Stimulated activated naive B cell treated with anti-CD40 and anti-IgM and Interleukin-4, amounts not matched to agents 10 μg/mL and 1 μg/mL and 100 μg/mL, for 72 hours (primary cell): ENCODE measurements at regions not wholly inside any gene's neighbourhood (a gene's known extent, or its start where the extent isn't known, plus 50 kb on each side); places are given as distances from the start of the nearest gene placed in this dataset.

Experiments used
- ATAC-seq, 2 donors: fragments of 150-1000 bp; cut with Tn5 transposase; replicated peaks; 2 replicates each; pipeline ENCODE4 v1.10.0; 2021; ENCODE audit warnings: moderate library complexity in 1 of 2
- DNase-seq: peaks from one replicate; pipeline ENCODE4 v3.0.0; 2021
- H3K27ac Mint-ChIP-seq: one replicate; pipeline ENCODE4 v1.8.0; 2022; ENCODE audit warnings: mild to moderate bottlenecking, mixed read lengths
- H3K27me3 Mint-ChIP-seq, 2 donors: one replicate each; pipeline ENCODE4 v1.8.0; 2022; ENCODE audit warnings: mixed read lengths in 2 of 2
- H3K36me3 Mint-ChIP-seq, 2 donors: one replicate each; pipeline ENCODE4 v1.8.0; 2022; ENCODE audit warnings: mixed read lengths in 2 of 2, mild to moderate bottlenecking in 1 of 2
- H3K4me1 Mint-ChIP-seq, 2 donors: one replicate each; pipeline ENCODE4 v1.8.0; 2022; ENCODE audit warnings: mixed read lengths in 2 of 2, mild to moderate bottlenecking in 1 of 2
- H3K4me3 Mint-ChIP-seq, 2 donors: one replicate each; pipeline ENCODE4 v1.8.0; 2022; ENCODE audit warnings: mild to moderate bottlenecking in 2 of 2, mixed read lengths in 2 of 2, moderate library complexity in 1 of 2
- H3K9me3 Mint-ChIP-seq, 2 donors: one replicate each; pipeline ENCODE4 v1.8.0; 2022; ENCODE audit warnings: mixed read lengths in 2 of 2, mild to moderate bottlenecking in 1 of 2

DNA sequence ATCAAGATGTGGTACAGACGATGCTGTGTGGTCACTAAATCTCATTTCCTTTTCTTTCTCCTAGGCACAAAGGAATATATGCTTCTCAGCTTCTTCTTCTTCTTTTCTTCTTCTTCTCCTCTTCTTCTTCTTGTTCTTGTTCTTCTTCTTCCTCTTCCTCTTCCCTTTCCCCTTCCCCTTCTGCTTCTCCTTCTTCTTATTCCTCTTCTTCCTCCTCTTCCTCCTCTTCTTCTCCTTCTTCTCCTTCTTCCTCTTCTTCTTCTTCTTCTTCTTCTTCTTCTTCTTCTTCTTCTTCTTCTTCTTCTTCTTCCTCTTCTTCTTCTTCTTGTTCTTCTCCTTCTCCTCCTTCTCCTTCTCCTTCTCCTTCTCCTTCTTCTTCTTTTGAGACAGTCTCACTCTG, 190.4 kb upstream of the DTNBP1 start:
- H3K36me3 Mint-ChIP-seq, result peaks cover 0 to 2% of the 10 kb centered on the region in 2 donors
- no peak for ATAC-seq
- H3K27me3 Mint-ChIP-seq, result no peaks in the 10 kb centered on the region
- no peak for DNase-seq
- peaks cover 0 to 1% of the 10 kb centered on the region in 2 donors for H3K9me3 Mint-ChIP-seq
- no peak overlapping the region for H3K4me3 Mint-ChIP-seq
- peaks cover 2 to 17% of the 10 kb centered on the region in 2 donors for H3K4me1 Mint-ChIP-seq
- H3K27ac Mint-ChIP-seq, result no peak overlapping the region

DNA sequence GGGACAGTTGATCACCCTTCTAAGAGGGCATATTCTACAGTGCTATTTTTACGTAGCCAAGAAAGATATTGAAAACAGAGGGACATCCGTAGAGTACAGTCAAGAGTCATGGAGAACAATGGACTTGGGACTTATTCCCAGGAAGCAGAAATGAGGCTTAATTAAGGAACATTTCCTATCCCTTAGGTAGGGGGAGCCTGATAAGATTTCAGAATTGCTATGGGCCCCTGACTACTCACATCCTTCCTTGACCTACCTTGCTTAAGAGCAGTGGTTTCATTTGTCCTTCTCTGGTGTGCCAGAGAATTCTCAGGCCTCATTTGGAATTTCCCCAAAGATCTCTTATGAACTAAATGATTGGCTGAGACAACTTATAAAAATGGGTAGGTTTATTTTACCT, 189.5 kb upstream of the DTNBP1 start:
- H3K4me3 Mint-ChIP-seq, result no peak overlapping the region

DNA sequence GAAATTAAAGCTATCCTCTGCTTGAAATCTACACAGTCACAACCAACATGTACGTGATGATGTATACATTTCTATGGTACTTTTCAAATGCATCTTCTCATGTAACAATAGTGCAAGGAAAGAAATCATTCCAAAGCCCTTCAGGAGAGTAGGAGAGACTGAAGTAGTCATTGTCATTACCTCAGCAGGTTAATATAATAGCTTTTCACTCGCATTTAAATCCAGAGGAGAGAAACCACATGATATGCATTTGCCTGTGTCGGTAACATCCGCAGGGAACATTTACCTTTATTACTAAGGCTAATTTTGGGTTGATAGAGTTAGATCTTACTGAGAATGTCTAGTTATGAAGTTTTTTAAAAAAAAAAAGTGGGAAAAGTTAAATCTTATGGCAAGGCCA, 186.6 kb upstream of the DTNBP1 start:
- Mint-ChIP-seq H3K4me3 (no peak overlapping the region), H3K27ac (no peak overlapping the region), H3K36me3 (peaks cover 0 to 2% of the 10 kb centered on the region in 2 donors), H3K27me3 (no peaks in the 10 kb centered on the region), H3K4me1 (peaks cover 2 to 17% of the 10 kb centered on the region in 2 donors), H3K9me3 (peaks cover 0 to 1% of the 10 kb centered on the region in 2 donors)
- no peak for DNase-seq
- ATAC-seq, result no peak

More for the DNA sequence above, 189.5 kb upstream of the DTNBP1 start:
- Mint-ChIP-seq H3K4me1 (peaks cover 2 to 17% of the 10 kb centered on the region in 2 donors), H3K27ac (no peak overlapping the region), H3K9me3 (peaks cover 0 to 1% of the 10 kb centered on the region in 2 donors), H3K36me3 (peaks cover 0 to 2% of the 10 kb centered on the region in 2 donors), H3K27me3 (no peaks in the 10 kb centered on the region)
- DNase-seq, result no peak
- no peak for ATAC-seq

DNA sequence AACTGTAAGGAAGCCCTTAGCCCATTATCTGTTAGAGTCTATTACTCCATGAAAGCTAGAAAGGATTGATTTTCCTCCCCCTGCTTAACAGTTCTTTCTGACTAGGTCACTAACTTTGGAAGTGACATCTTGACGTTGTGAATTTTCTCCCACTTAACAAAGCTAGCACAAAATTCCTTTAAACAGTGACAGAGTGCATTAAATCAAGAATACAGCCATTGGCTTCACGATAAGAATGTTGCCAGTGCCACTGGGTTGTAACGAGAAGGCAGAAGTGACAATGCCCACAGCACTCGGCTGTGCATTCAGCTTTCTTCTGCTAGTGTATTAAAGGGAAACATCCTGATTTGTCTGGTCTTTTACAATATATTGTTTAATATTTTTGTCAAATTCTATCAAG, 182.7 kb upstream of the DTNBP1 start:
- Mint-ChIP-seq H3K4me3 (no peak overlapping the region), H3K4me1 (no peaks in the 10 kb centered on the region)

DNA sequence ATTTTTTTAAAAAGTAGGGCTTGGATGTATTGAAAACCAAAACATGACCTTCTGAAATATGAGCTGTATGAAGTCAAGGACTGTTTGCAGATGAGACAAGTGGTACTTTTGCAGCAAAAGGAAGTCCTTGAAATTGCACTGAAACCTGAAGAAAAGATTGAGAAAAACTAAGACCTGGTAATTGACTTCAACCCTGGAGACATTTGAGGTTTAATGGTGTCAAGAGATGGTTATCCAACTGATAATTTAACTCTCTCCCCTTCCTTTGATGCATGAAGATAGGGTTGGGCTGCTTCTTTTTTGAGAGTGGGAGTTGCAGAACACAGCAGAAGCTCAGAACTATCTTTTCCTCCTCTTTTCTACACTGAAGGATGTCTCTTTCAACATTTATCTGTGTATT, 180.9 kb upstream of the DTNBP1 start:
- Mint-ChIP-seq H3K27me3 (no peaks in the 10 kb centered on the region), H3K27ac (no peak overlapping the region), H3K4me1 (no peaks in the 10 kb centered on the region), H3K4me3 (no peak overlapping the region), H3K36me3 (no peaks in the 10 kb centered on the region), H3K9me3 (no peaks in the 10 kb centered on the region)
- ATAC-seq (no peak), DNase-seq (no peak)

More for the DNA sequence above, 182.7 kb upstream of the DTNBP1 start:
- no peaks in the 10 kb centered on the region for H3K9me3 Mint-ChIP-seq
- no peak overlapping the region for H3K27ac Mint-ChIP-seq
- DNase-seq (no peak), ATAC-seq (no peak)
- H3K27me3 Mint-ChIP-seq, result no peaks in the 10 kb centered on the region
- no peaks in the 10 kb centered on the region for H3K36me3 Mint-ChIP-seq

DNA sequence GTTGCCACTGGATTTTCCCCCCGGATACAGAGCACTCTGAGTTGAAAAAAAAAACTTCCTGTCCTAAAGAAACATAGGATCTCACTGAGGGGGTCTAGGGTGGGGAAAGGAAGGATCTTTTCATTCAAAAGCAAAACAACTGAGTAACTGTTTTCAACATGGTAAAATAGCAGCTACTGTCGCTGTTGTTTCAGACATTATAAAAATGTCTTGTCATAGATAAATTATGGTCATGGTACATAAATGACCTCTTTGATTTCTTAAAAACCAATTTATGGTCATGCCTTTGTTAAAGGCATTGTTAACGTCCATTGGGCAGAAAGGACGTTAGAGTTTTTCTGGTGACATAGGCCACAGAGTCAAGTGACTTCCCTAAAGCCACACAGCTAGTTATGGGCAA, 180.4 kb upstream of the DTNBP1 start:
- DNase-seq, result no peak
- H3K9me3 Mint-ChIP-seq, result no peaks in the 10 kb centered on the region
- ATAC-seq, result no peak
- no peaks in the 10 kb centered on the region for H3K36me3 Mint-ChIP-seq
- H3K4me1 Mint-ChIP-seq, result no peaks in the 10 kb centered on the region
- no peak overlapping the region for H3K4me3 Mint-ChIP-seq
- no peaks in the 10 kb centered on the region for H3K27me3 Mint-ChIP-seq
- H3K27ac Mint-ChIP-seq, result no peak overlapping the region

DNA sequence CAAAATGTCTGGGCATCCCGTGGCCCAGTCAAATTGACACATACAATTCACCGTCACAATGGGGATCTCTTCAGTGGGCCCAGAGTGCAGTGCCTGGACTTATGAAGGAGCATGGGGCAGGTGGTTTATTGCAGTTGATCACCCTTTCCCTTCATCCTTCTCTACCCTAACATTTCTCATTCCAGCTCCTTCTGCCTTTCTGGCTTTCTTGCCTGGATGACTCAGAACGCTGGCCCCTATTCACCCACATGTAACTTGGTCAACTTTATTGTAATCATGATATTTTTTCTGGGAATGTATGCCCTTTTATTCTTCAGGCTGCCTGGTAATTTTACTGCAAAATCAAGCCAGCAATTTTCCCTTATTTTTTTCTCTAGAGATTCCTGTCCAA, 179.9 kb upstream of the DTNBP1 start:
- Mint-ChIP-seq H3K36me3 (no peaks in the 10 kb centered on the region), H3K9me3 (no peaks in the 10 kb centered on the region), H3K4me1 (no peaks in the 10 kb centered on the region), H3K27ac (no peak overlapping the region), H3K4me3 (no peak overlapping the region), H3K27me3 (no peaks in the 10 kb centered on the region)
- no peak for DNase-seq
- ATAC-seq, result no peak

DNA sequence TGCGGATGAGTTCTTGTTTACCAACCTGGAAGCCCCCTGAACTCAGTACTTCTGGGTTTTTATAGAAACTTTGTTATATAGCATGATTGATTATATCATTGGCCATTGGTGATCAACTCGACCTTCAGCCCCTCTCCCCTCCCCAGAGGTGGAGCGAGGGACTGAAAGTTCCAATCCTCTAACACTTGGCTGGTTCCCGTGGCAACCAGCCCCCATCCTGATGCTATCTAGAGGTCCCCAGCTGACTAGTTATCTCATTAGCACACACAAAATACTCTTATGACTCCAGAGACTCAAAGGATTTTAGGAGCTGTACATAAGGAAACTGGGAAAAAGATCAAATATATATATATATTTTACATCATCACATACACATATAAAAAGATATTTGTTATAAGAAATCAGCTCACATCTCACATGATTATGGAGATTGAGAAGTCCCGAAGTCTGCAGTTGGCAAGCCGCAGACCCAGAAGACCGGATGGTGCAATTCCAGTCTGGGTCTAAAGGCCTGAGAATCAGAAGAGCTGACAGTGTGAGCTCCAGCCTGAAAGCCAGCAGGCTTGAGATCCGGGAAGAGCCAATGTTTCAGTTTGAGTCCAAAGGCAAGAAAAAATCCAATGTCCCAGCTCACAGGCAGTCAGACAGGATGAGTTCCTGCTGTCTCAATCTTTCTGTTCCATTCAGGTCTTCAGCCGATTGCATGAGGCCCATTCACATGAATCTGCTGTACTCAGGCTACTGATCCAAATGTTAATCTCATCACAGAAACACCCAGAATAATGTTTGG, 179.3 kb upstream of the DTNBP1 start:
- H3K27me3 Mint-ChIP-seq, result no peaks in the 10 kb centered on the region
- H3K4me3 Mint-ChIP-seq, result no peak overlapping the region
- ATAC-seq (no peak), DNase-seq (no peak)
- no peaks in the 10 kb centered on the region for H3K4me1 Mint-ChIP-seq
- H3K36me3 Mint-ChIP-seq, result no peaks in the 10 kb centered on the region
- H3K27ac Mint-ChIP-seq, result no peak overlapping the region
- H3K9me3 Mint-ChIP-seq, result no peaks in the 10 kb centered on the region

DNA sequence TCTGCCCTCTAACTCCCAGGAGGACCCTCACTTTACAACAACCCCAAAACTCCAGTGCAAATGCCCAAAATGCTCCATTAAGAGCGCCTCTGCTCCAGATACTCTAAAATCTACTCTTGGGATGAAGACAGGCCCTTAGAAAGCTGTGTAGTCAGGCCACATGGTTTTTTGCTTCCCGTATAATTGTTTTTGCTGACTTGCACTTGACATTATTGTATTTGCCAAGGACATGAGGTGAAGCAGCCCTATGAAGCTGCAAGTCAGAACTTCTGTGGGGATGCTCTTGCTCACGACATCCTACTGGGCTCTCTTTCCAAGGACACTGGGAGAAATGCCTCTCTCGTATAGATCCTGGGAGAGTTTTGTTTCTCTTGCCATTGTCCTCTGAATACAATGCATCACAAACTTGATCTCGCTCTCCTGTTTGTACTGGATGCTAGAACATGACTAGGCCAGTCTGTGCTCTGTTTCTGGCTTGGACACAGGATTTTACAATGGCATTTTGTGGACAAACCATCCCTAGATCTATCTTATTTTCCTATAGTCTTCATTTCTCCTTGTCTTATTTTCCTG, 177.2 kb upstream of the DTNBP1 start:
- no peak overlapping the region for H3K4me3 Mint-ChIP-seq
- ATAC-seq (no peak), DNase-seq (no peak)
- no peaks in the 10 kb centered on the region for H3K27me3 Mint-ChIP-seq
- no peak overlapping the region for H3K27ac Mint-ChIP-seq
- no peaks in the 10 kb centered on the region for H3K36me3 Mint-ChIP-seq
- no peaks in the 10 kb centered on the region for H3K4me1 Mint-ChIP-seq
- no peaks in the 10 kb centered on the region for H3K9me3 Mint-ChIP-seq

DNA sequence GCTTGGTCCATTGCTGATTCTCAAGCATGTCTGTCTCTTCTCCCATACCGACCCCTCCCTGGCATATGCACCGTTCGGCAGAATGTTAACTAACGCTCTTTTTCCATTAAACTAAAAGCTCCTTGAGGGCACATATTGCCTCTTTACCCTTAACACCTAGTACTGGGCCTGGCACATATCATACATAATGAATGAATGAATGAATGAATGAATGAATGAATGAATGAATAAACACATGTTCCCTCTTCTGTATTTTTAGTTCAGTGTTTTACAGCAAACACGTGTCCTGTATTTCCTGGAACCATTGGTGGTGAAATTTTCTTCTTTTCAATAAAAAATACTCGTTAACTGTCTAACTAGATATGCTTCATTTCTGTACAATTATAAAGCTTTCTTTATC, 174.4 kb upstream of the DTNBP1 start:
- ATAC-seq, result no peak
- no peak for DNase-seq
- H3K36me3 Mint-ChIP-seq, result no peaks in the 10 kb centered on the region
- H3K9me3 Mint-ChIP-seq, result no peaks in the 10 kb centered on the region
- H3K4me1 Mint-ChIP-seq, result no peaks in the 10 kb centered on the region
- no peaks in the 10 kb centered on the region for H3K27me3 Mint-ChIP-seq
- H3K27ac Mint-ChIP-seq, result no peak overlapping the region
- H3K4me3 Mint-ChIP-seq, result no peak overlapping the region

DNA sequence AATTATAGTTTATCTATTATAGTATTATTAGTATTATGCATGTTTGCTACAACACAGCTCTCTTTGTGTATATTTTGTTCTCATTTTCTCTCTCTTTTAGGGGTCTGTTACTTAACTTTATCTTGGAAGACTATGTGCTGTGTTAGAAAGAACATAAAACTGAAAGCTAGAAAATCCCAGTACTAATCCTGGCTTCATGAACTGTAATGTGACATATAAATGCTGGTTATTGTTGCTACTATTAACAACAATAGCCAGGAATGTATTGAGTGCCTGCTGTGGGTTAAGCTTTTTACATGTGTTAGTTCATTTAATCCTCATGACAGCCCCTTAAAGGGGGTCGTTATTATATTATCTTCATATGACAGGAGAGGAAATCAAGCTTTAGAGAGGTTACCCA, 170.0 kb upstream of the DTNBP1 start:
- H3K9me3 Mint-ChIP-seq, result no peaks in the 10 kb centered on the region
- ATAC-seq (no peak), DNase-seq (no peak)
- peaks cover 5 to 18% of the 10 kb centered on the region in 2 donors for H3K4me1 Mint-ChIP-seq
- H3K27ac Mint-ChIP-seq, result no peak overlapping the region
- H3K4me3 Mint-ChIP-seq, result no peak overlapping the region
- H3K36me3 Mint-ChIP-seq, result no peaks in the 10 kb centered on the region
- no peaks in the 10 kb centered on the region for H3K27me3 Mint-ChIP-seq

DNA sequence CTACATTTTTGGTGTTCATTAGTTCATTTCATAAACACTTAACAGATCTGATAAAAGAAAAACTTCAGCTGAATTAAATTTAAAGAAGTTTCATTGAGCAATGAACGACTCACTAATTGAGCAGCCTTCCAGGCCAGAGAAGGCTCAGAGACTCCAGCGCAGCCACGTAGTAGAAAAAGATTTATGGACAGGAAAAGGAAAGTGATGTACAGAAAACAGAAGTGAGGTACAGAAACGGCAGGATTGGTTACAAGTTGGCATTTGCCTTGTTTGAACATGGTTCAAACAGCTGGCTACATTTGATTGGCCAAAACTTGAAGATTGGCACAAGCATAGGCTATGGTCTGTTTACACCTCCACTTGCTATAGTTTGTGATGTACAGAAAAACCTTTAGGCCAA, 166.3 kb upstream of the DTNBP1 start:
- ATAC-seq (no peak), DNase-seq (no peak)
- no peak overlapping the region for H3K4me3 Mint-ChIP-seq
- no peaks in the 10 kb centered on the region for H3K9me3 Mint-ChIP-seq
- H3K4me1 Mint-ChIP-seq, result peaks cover 9 to 27% of the 10 kb centered on the region in 2 donors
- no peak overlapping the region for H3K27ac Mint-ChIP-seq
- H3K36me3 Mint-ChIP-seq, result no peaks in the 10 kb centered on the region
- H3K27me3 Mint-ChIP-seq, result peaks cover 4 to 13% of the 10 kb centered on the region in 2 donors

DNA sequence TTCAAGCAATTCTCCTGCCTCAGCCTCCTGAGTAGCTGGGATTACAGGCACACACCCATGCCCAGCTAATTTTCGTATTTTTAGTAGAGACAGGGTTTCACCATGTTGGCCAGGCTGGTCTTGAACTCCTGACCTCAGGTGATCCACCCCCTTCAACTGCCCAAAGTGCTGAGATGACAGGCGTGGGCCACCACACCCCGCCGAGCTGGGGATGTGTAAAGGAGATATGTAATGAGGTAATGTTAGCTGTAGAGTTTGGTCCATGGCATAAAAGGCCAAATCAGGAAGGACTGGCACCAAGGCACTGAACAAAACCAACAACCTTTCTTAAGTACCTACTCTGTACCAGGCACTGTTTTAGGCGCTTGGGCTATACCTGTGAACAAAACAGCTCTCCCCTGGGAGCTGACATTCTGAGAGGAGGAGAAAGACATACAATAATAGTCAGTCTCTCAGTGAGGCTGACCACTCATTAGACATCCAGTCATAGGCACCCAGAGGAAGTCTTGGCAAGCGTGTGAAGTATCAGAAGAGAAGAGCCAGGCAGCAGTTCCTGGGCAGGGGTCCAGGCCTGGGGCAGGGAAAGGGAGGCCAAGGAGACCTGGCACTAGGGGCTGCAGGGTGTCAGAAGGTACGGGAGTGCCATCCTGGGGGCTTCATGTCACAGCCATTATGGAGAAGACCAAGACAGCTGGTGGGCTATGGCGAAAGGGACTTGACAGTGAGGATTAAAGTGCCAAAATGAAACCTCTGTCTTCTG, 164.8 kb upstream of the DTNBP1 start:
- Mint-ChIP-seq H3K9me3 (no peaks in the 10 kb centered on the region), H3K4me3 (no peak overlapping the region), H3K4me1 (peaks cover 9 to 27% of the 10 kb centered on the region in 2 donors), H3K27ac (no peak overlapping the region), H3K27me3 (peaks cover 11 to 13% of the 10 kb centered on the region in 2 donors), H3K36me3 (no peaks in the 10 kb centered on the region)
- DNase-seq (no peak), ATAC-seq (no peak)

DNA sequence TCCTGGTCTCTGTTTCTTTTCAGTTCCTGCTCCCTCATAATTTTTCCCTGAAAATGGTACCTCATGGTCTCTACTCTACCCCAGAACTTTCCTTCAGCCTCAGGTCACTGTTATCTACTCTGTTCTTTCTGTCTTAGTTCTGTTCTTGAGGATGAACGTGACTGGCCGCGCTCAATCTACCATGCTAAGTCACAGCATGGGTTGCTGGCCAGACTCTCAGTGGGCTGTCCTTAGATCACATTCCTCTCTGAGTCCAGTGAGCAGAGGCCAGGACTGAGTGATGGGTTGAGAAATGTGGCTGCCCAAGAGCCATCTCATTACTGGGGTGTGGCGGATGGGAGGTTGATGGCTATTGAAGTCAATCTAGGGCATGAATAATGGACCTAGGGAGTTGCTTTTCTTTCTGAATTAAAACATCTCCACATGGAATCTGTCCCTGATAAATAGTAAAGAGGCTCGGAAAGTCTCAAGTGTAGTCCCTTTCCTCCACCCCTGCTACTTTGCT, 164.0 kb upstream of the DTNBP1 start:
- DNase-seq (no peak), ATAC-seq (no peak)
- Mint-ChIP-seq H3K4me1 (peaks cover 9 to 26% of the 10 kb centered on the region in 2 donors), H3K4me3 (no peak overlapping the region), H3K27me3 (peaks cover 11 to 13% of the 10 kb centered on the region in 2 donors), H3K36me3 (no peaks in the 10 kb centered on the region), H3K9me3 (no peaks in the 10 kb centered on the region), H3K27ac (no peak overlapping the region)
